ENCODE measurements at regions not wholly inside any gene's neighbourhood (a gene's known extent, or its start where the extent isn't known, plus 50 kb on each side); places are given as distances from the start of the nearest gene placed in this dataset.
"Not testable (repeated sequence)": the region's sequence is repeated elsewhere in the genome, so short reads cannot be mapped to it uniquely, and the experiment has no call there.

DNA sequence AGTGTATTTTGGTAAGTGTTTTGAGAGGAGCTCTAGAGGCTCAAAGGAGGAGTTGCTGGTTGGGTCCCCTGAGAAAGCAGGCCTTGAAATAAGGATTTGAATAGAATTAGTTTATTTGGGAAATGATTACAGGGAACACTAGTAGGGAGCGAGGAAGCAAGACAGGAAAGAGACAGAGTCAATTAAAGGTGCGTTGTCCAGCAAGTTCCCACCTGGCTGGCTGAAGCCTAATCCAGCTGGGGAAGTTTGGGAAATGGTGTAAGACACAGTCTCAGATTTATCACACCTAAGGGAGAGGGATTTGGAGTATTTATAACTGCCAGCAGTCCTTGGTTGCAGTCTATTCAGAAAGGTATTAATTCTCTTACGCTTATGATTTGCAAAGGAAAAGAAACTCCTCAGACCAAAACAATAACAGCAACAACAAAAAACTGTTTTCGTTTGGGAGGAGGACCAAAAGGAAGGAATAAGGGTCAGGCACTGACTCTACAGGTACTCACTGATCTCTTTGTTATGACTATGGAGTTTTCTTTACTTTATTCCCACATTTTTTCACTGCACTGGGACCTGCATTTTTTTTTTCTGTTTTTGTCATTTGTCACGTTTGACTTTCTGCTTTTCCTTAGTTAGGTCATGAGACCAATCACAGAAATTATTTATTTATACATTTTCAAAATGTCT lies 780.8 kb downstream of the TTLL7 start:
- not testable (repeated sequence) for DNase-seq (ENCODE audit: low spot score)

DNA sequence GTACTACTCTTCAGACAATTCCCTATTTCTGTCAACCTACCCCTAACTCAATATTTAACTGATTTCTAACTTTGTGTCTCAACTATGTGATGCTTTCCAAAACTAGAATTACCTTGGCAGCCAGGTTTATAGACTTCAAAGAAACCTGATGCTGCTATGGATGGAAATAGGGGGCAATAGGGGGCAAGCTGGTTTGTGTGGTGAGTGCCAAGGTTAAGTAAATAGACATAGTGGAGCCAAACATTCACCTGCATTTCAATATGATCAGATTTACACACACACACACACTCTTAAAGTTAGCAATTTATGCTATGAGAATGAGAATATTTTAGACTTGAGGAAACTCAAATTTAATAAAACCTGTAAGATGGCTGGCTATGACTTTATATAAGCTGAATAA lies 784.6 kb downstream of the TTLL7 start:
- DNase-seq (ENCODE audit: low spot score): not testable (repeated sequence)

- DNase-seq (ENCODE audit: low spot score): not testable (repeated sequence)
These were observed 785.3 kb downstream of the TTLL7 start for GRCh38 chr1:83213648-83214047.

DNA sequence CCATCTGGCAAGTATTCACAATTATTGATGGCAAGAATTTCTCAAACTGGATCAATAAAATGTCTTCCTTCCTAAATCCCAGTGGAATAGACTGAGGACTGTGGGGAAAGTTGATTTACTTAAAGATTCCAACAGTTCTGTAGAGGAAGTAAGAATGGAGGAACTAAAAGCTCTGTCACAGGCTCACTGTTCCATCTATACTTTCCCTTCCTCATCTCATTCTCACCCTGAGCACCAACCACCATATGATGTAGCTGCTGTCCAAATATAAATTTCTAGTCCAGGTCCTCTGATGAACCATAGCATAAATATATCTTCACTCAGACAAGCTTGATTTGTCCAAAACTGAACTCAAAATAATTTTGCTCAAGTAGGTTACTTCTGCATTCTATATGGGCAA lies 786.9 kb downstream of the TTLL7 start:
- not testable (repeated sequence) for DNase-seq (ENCODE audit: low spot score)

GRCh38 chr1:83208540-83208939 lies 790.4 kb downstream of the TTLL7 start:
- not testable (repeated sequence) for DNase-seq (ENCODE audit: low spot score)

- not testable (repeated sequence) for DNase-seq (ENCODE audit: low spot score)
These were observed 804.3 kb downstream of the TTLL7 start for GRCh38 chr1:83194610-83195009.

- DNase-seq (ENCODE audit: low spot score): not testable (repeated sequence)
These were observed 816.8 kb downstream of the TTLL7 start for GRCh38 chr1:83182033-83182728.

DNA sequence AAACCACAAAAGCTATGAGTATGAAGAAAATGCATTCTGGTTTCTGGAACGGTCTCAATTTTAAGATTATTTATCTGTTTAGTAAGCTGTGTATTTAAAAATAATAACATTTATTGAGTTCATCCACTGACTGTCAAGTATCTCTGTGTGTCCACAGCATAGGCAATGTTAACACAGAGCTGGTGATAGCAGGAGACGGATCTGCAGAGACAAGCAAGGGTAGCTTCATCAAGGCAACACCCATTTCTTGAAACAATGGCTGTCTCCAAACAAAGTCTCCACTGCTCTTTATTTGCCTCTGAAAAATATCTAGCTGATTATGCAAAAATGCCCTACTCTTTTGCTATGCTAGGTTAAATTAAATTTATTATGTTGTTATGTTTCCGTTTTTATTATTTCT lies 818.3 kb downstream of the TTLL7 start:
- not testable (repeated sequence) for DNase-seq (ENCODE audit: low spot score)

DNA sequence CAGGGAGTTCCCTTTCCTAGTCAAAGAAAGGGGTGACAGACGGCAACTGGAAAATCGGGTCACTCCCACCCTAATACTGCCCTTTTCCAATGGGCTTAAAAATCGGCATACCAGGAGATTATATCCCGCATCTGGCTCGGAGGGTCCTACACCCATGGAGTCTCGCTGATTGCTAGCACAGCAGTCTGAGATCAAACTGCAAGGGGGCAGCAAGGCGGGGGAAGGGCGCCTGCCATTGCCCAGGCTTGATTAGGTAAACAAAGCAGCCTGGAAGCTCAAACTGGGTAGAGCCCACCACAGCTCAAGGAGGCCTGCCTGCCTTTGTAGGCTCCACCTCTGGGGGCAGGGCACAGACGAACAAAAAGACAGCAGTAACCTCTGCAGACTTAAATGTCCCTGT lies 831.3 kb downstream of the TTLL7 start:
- DNase-seq (ENCODE audit: low spot score): not testable (repeated sequence)

- not testable (repeated sequence) for DNase-seq (ENCODE audit: low spot score)
These were observed 835.0 kb downstream of the TTLL7 start for GRCh38 chr1:83163879-83164475.

DNA sequence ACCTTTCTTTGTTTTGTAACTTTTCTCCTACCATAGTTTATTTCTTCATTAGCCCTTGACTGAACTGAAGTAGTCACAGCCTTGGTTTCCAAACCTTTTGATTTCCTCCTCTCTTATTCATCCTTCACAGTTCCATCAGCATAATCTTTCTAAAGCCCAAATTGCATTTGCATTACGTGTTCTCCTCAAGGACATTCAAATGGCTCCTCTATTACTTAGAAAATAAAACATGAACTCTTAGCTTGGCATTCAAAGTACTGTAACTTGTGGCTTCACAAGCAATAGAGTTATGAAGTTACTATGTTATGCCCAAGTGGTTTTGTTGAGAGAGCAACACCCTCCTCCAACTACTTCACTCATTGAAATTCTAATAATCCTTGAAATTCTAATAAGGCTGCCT lies 840.0 kb downstream of the TTLL7 start:
- not testable (repeated sequence) for DNase-seq (ENCODE audit: low spot score)

- DNase-seq (ENCODE audit: low spot score): not testable (repeated sequence)
These were observed 844.6 kb downstream of the TTLL7 start for GRCh38 chr1:83154306-83154705.

DNA sequence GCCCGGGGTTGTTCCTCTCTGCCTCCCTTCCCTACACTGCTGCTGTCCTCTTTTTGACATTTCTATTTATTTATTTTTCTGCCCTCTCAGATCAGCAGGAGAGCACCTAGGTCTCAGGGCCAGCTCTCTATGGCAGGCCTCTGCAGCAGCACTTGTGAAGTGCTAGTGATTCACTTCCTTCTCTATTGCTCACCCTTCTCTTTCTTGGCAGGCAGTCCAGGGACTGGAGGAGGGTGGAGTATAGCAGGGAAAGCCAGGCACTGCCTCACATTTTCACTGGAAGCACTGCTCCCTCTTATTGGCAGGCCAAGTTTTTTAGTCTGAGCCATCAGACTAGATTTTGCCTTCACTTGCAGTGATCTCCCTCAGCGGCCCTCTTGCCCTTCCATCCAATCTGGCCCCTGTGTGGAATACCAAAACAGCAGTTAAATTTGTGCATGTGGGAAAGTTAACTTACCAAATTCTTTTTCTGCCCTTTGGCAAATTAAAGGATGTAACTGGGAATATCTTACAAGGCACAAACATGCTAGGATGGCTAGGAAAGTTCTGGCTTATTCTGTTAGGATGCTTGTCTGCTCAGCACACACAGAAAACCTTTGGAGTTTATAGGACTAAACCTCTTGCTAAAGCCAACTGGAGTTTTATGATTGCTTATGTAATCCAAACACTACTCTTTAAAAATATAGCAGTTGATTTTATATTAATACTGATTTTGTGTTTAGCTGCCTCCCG lies 847.6 kb downstream of the TTLL7 start:
- DNase-seq (ENCODE audit: low spot score): not testable (repeated sequence)

DNA sequence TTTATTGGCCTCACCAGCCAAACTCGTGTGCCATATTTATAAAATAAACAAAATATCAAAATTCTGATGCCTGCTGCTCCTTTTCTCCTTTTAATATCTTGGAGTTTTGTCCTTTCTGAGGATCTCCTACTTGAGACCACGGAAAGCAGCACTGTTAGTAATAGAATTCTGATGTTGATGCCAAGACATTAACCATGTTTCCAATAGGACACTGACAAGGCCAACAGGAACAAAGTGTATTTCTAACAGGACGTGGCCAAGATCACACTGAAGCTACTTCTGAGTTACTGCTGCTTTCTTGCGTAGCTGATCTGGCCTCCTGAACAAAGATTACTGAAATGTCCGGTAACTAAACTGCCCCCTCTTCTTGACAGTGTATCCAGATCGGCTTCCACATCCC lies 848.5 kb downstream of the TTLL7 start:
- DNase-seq (ENCODE audit: low spot score): not testable (repeated sequence)

DNA sequence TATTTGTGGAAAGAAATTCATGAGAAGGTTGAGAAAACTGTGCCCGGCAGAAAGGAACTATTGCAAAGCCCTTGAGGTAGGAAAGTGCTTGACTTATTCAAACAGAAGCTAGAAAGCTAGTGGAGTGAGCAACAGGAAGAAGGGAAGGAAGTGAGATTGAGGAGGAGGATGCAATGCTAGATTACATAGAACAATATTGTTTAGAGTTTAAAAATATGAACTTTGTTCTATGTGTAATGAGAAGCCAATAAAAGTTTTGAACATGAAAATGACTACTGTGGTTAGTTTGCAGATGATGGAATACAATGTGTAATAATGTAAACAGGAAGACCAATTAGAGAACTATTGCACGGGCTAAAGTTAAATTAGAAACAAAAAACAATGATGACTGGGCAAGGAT lies 853.1 kb downstream of the TTLL7 start:
- DNase-seq (ENCODE audit: low spot score): not testable (repeated sequence)

DNA sequence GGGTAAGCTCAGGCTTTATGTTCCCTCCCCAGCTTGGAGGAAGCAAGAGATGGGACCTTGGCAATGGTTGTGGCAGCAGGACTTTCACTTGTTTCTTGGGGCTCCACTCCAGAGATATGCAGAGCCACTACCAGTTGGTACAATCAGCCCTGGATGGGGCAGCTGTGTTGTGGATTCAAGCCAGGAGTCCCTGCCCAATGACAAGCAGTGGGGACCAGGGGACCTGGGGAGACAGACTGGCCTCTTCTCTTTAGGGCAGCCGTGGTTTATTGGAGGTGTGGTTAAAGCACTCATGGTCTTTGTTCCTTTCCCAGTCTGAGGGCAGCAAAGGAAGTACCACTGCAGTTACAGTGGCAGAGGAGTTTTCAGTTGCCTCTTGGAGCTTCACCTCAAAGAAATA lies 856.1 kb downstream of the TTLL7 start:
- DNase-seq (ENCODE audit: low spot score): not testable (repeated sequence)

DNA sequence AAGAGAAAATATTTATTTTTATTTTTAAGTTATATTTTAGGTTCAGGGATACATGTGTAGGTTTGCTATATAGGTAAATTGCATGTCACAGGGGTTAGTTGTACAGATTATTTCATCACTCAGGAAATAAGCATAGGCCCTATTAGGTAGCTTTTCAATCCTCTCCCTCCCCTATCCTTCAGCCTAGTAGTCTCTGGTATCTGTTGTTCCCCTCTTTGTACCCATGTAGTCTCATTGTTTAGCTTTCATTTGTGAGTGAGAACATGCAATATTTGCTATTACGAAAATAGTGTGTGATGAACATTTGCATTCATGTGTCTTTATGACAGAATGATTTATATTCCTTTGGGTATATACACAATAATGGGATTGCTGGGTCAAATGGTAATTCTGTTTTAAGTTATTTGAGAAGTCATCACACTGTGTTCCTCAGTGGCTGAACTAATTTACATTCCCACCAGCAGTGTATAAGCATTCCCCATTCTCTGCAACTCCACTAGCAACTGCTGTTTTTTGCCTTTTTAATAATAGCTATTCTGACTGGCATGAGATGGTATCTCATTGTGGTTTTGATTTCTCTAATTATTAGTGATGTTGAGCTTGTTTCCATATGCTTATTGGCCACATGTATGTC lies 863.3 kb downstream of the TTLL7 start:
- not testable (repeated sequence) for DNase-seq (ENCODE audit: low spot score)

GRCh38 chr1:83134322-83135014 lies 864.5 kb downstream of the TTLL7 start:
- DNase-seq (ENCODE audit: low spot score): not testable (repeated sequence)

DNA sequence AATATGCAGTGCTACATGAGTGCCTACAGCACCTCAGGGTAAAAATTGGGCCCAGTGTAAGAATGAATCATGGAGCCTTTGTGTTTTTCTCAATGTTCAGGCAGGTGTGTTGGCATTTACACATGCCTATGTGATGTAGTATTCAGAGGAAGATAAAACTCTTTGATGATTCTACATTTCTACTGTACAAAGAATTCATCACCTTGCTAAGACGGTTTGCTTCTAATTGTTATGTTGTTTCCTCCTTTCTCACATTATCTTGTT lies 867.3 kb downstream of the TTLL7 start:
- no peak for DNase-seq (ENCODE audit: low spot score)

DNA sequence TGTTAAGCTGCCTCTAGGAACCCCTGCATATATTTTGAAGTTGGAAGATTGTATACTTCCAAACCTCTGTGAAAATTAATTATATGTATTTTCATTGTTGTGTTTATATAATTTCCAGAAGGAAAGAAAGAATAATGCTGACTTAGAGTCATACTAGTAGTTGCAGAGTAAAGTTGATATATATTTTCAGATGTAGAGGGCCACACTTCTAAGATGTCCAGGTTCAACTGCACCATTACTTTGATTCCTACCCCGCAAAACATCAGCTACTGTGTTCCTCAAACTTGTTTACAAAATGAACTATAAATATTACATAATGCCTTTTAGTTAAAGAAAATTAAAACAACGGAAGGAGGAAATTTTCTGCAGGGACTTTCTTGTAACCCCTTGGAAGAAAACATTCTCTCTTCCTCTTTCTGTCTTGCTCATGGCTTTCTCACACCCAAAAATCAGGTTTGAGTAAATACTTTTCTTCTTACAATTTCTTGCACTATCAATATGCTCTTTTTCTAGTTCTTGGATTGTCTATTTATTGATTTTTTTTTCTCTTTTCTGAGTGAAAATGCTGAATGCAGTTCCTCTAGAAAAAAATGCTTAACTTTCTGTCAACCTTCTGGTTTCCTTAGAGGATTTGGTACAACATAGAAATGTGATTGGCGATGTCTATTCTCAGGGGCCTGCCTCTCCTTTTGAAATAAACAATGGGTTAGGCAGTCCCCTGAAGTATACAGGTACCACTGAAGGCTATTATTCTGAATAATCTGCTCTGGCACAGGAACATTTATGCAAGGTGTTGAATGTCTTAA lies 867.8 kb downstream of the TTLL7 start:
- no peak for DNase-seq (ENCODE audit: low spot score)

DNA sequence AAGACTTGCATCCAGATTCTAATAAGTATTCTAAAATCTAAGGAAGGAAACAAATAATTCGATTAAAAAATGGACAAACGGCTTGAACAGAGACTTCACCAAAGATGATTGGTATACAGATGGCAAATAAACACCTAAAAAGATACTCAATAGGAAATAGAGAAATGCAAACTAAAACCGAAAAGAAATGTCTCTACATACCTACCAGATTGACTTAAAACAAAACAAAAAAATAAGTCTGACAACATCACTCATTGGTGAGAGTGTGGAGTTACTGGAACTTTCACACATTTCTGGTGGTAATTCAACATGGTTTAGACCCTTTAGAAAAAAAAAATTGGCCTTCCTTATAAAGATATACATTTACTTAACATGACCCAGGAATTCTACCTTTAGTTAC lies 869.8 kb downstream of the TTLL7 start:
- no peak for DNase-seq (ENCODE audit: low spot score)
